ENCODE measurements at regions not wholly inside any gene's neighbourhood (a gene's known extent, or its start where the extent isn't known, plus 50 kb on each side); places are given as distances from the start of the nearest gene placed in this dataset.

DNA sequence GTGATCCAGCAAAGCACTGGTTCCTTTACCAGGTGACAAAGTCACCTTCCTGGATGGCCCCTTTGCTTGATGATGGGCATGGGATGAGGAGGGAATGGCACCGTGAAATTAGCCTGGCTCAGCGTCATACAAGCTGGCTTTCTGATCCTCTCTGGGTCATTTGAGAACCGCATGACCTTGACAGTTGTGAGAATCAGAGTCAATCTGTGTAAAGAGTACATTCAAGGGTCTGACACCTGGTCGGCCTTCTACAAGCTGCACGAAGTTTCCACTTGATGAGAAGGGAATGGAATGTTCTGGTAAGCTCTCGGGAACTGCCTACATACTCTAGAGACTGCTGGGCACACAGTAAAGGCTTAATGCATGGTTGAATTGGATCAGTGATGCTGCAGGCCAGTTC is 319.8 kb upstream of the TLE3 start:
- DNase-seq = no peak

DNA sequence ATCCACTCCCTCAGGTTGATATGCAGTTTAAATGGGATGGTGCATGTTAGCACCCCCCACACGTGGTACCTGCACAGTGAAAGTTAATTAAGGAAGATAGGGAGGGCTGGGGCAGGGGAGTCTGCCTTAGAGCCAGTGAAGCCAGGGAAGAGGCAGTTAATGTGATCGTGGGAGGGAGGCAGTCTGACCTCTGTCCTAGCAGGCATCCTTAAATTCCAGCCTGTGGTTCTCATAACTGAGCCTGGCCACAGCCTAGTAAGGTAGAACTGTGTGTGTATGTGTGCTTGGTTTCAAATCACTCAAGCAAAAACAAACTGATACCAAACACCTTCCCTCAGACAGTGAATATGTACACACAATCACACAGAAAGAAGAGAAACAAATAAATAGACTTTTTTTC is 319.1 kb upstream of the TLE3 start:
- no peak for DNase-seq

DNA sequence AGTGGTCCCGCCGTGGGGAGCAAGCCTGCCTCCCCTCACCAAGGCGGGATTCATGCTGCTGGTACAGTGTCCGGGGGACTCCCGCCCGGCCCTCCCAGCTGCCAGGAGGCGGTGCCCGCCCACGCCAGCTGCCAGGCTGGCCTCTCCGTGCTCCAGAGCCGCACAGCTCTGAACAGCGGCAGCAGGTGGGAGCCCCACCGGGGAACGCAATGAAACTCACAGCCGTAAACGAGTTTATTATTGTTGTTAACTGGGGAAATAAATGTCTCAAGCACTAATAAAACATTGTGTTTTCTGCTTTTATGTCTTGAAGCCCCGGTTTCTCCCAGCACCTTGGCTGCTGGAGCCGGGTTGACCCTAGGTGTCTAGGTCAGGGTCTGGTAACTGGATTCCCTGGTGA is 317.7 kb upstream of the TLE3 start:
- no peak for DNase-seq

DNA sequence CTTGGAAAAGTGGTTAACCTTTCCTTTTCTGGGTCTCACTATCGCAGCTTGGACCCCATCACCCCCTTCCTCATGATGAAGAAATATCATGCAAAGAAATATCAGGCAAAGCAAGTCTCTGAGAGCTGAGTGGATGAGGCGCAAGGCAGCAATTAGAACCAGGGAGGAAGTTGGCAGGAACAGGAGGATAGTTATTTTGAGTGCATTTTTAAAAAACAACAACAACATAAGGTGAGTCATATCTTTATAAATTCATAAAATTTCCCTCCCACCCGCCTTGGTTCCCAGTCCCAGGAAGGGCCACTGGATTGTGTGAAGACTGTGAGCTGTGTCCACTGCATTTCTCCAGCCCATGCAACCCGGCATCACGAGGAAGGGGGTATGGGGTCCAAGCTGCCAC is 316.9 kb upstream of the TLE3 start:
- no peak for DNase-seq

DNA sequence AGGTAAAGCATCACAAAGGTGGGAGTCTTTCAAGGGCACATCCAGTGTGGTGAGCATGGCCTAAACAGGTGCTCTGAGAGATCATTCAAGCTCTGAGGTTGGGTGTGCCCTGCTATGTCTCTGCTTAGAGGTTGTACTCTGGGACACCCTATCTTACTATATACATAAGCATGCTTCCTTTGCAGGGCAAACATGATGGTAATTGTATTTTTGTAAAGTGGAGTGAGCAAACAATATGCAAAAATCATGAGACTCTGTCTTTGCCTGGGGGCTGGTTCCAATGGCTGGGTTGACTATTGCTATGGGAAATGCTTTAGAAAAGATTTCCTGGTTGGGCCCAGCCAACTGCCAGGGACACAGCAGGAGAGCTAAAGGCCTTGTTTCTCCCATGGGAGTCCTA is 315.1 kb upstream of the TLE3 start:
- peak; percentile 97 for DNase-seq

DNA sequence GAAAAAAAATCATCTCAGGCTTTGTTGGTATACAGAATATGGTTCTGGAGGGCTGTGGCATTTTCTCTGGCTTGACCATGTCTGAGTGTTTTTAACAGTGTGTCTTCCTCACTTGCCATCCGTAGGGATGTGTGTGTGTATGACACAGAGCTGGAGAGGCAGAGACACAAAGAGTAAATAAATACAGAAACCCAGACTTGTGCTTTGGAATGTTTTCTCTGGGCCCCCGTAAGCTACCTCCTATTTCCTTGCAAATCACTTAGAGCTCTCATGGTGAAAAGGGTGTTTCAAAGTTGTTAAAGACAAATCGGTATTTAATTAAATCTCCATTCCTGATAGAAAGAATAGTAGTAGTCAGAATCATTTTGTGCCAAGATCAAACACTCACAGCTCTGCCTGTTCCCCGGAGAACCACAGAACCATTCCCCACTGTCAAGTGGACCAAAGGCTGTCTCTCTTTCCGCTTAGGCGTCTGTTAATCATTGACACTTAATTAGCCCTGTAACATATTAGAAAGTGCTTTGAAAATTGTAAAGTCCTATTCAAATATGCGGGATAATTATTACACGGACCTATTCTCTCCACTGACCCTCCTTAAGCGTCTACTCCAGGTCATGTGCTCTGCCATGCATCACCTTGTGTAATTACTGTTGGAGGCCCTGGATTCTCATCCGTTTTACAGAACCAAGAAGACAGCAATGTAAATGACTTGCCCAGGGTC is 313.6 kb upstream of the TLE3 start:
- DNase-seq = no peak

DNA sequence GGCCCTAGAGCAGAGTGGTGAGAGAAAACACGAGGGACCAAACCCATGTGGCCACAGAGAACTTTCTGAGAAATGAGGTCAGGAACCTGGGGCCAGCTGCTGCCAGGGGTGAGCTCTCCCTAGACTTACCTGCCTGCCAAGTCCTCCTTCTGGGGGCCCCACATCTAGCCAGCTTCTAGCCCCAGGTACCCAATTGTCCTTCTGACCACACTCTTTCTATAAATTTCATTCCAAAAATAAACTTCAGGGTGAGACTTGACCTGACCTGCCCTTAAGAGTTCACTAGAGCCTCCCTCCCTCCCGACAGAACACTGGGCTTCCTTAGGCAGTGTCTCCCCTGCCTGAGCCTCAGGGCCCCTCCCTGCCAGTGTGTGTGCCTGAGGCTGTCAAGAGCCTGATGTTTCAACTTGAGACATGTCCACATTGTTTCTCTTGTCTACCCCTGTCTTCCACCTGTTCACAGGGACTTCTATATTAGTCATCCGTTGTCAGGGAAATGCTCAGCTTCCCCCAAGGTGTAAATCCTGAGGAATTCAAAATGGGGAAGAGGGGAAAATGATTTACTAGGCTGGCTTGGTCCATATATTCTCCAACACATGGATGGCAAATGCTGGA is 312.8 kb upstream of the TLE3 start:
- DNase-seq = no peak

DNA sequence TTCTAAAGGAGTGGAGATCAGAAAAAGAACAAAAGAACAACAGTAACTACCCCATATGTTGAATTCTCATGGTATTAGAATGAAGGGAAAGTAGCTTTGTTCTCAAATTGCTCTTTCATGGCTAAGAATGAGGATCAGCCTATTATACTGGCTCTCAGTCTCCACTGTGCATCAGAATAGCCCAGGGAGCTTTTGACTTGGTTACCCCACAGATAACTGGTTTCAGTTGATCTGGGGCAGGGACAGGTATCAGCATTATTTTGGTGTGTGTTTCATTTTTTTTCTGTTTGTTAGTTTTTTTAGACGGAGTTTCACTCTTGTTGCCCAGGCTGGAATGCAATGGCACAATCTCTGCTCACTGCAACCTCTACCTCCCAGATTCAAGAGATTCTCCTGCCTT is 311.7 kb upstream of the TLE3 start:
- no peak for DNase-seq

DNA sequence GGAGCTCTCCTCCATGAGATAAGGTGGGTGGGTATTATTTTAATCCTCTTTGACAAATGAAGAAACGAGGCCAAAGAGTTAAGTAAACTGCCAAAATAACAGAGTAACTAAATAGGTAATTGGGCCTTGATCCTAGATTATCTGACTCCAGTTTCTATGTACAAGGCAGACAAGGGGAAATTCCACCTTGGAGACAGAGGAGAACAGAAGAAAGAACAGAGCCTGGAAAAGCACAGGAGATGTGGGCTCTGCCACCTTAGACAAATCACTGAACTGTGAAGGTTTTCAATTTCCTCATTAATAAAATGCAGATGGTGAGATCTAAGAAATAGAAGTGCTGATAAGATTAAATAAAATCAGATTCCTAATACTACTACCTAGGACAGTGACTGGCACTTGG is 310.2 kb upstream of the TLE3 start:
- DNase-seq = no peak

DNA sequence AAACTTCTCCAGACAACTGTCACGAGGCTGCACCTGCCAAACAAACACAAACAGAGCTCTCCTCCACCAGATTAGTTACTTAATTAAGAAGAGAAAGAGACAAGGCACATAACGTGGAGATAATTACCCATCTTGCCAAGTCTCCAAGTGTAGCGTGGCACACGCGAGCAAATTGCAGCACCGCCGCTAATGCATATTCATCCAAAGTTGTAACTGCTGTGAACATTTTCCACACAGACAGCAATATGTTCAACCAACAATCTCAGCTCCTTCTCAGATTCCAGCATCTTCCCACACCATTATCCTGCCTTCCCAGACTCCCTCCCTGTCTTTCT is 309.6 kb upstream of the TLE3 start:
- DNase-seq = no peak

DNA sequence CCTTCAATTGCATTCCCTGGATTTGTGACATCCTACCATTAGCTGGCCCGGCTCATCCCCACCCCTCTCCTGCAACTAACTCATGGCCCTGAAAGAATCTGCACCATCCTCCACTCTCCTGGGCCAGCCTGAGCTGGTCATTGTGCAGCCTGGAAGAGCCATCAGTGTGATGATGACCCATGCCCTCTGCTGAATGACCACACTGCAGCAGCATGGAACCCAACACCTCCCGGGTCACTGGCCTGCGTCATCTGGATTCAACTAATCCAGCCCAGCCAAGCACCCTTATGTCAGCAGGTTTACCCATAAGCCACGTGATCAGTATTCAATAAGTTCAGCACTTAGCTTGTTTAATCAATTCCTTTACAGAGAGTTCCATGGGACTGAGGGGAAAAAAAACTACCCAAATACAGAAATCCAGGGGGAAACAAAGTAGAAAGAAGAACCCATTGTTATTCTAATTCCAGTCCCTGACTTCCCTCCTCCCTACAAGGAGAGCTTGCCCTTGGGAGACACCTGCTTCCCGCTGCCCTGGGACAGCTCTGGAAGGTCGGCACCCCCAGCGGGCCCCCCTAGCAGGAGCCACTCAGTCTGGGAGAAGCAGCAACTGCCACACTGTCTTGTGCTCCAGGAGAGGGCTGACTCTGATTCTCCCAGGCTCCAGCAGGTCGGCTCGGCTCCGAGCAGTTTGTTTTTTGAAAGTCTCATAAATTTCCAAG is 309.1 kb upstream of the TLE3 start:
- no peak for DNase-seq

DNA sequence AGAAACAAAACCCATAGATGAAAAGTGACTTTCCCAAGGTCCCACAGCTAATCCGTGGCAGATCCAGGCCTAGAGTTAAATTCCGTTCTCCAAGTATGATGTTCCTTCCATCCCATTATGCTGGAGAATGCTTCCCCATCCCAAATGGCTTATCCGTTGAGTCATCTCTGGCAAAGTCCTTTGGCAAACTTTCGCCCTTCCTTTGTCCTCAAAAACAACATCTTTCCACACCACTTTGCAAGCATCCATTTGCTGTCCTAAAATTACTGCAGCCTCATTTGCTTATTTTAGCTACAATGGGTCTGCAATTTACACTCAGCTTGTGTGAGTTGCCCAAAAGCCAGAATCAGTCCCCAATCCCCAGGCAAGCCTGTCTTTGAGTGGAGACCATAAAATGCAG is 304.0 kb upstream of the TLE3 start:
- no peak for DNase-seq

DNA sequence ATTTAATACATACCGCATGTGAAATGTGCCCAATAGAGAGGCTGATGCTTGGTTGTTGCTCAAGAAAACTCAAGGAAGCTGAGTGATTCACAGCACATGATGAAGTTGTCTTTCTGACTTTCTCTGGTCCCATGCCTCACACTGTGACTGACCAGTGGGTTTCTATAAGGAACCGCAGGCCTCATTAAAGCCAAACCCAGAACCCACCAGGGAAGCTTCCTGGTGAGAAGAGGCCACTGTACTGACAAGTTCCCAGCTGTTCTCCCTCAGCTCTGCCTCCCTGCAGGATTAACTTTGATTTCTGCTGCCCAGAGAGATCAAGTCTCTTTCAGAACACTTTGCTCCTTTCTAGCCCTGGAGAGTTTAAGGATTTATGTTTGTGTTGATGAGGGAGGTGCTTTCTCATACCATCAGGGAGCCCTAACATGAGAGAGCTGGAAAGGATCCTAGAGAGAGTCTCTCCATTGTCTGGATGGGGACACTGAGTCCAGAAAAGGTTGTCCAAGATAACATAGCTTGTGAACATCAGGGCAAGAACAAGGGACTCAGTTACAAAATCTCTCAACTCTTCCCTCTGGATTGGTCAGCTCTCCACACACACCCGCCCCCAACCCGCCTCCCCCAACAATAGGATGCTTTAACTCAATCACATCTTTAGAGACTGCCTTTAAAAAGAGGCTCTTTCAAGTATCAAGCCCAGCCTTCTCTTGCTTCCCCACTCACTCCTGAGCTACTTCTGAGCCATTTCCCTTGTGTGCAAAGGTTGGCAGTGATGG is 303.2 kb upstream of the TLE3 start:
- no peak for DNase-seq

DNA sequence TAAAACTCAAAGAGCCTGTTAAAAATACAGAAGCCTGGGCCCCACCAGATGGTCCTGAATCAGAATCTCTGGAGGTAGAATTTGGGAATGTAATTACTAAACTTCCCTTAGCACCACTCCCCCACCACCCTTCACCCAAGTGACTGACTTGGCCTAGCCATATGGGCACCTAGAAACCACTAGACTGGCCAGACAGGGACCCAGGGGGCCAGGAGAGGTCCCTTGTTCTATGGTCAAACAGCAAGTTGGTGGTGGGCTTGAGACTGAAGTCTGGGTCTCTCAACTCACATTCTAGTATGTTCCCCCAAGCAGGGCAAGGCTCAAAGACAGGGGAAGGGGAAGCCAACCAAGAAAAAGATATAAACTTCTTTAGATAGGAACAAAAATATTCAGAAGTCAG is 301.5 kb upstream of the TLE3 start:
- no peak for DNase-seq

DNA sequence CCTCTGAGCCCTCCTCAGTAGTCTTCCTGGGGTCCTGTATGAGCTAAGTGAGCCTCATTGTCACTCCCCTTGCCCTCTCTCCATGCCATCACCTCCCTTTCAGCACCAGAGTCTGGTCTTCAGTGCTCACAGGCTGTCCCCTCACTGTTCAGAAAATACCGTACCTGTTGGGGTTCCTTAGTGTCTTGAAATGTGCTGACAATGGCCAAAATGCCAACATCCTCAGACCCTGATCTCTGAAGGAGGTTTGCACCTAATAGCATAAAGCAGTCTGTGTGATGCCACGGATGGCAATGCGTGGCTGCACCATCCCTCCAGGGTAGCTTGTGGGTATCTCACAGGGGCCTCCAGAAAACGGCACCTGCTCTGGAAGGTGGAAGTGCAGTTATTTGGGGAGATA is 301.0 kb upstream of the TLE3 start:
- no peak for DNase-seq

DNA sequence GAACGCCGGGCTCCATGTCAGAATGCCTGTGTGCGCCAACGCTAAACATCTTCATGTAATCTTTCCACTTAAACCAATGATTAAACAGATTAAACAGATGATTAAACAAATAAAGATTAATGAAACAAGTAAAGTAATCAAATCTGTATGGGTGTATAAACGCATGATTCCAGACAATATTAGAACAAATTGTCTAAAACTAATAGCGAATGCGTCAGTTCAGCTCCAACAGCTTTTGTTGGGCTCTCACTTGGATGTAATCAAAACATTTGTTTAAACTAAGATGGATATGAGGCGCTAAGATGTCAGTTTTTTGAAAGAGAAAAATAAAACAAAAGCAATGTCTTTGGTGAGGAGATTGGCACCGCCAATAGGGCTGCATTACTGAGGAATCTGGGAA is 299.1 kb upstream of the TLE3 start:
- no peak for DNase-seq

DNA sequence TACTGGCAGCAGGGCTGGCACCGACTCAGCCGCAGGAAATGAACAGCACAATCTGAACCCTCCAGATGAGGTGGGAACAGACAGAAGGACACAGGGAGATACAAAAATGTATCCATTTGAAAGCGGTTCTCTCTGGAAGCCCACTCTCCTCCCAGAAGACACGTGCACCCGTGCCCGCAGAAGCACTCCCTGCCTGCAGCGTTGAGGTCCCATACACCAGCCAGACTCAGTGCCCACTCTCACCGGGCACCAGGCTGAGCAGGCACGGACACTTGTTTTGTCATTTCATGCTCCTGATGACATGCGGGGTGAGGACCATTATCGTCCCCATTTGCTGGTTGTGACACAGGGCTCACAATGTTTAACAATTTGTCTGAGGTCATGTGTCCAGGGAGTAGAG is 297.4 kb upstream of the TLE3 start:
- no peak for DNase-seq

DNA sequence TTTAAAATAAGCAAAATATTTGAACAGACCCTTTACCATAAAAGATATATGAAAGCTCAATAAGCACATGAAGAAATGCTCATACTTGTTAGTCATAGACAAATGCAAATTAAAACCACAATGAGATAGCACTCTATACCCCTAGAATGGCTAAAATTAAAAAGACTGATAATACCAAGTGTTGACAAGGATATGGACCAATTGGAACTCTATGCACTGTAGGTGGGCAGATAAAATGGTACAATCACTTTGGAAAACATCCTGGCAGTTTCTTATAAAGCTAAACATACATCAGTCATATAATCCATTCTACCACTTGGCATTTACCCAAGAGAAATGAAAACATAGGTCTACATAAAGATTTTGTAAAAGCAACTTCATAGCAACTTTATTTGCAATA is 293.0 kb upstream of the TLE3 start:
- DNase-seq = no peak

DNA sequence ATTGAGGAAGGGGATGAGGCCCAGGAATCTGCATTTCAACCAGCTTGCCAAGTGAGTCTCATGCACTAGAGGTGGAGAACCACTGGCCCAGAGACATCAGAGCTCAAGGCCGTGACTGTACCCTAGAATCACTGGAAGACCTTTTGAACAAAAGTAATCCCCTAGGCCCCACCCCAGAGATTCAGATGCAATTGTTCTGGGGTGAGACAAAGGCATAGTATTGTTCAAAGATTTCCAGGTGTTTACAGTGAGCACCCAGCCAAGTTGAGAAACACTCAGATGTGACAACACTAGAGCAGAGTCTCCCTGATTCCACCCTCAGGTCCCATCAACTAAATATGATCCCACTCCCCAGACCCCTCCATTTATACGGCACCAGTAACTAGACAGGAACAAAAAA is 290.3 kb upstream of the TLE3 start:
- DNase-seq = no peak

DNA sequence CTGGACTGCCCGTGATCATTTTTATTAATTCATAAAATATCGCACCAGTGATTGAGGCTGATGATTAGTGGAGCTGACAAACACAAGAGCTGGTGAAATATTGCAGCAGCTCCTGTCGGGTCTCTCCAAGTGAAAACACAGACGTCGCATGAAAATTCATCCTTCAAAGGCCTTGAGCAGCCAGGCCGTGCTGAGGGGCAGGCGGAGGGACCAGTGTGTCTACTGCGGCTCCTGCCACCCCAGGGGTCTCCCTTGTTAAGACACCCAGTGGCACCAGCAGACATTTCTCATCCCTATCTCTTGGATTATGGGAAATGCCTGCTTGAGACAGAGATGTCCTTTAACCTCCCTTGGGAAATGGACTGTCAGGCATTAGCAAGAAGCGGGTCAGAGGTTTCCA is 289.4 kb upstream of the TLE3 start:
- DNase-seq = no peak

DNA sequence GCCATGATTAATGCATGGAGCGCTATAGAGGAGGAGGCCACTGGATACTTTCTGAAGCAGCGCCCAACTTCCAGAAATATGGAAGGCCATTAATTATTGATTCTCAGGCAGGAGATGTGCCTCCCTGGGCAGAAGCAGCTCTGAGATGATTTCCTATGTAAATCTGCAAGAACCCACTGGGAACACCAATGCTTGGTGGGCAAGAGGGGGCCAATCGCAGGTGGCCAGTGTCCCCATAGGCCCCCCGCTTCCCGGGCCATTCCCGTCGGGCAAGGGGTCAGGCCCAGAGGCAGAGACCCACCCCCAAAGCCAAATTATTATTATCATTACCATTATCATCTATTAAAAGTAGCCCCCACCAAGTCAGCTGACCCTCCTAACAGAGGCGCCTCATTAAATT is 288.0 kb upstream of the TLE3 start:
- DNase-seq = no peak

DNA sequence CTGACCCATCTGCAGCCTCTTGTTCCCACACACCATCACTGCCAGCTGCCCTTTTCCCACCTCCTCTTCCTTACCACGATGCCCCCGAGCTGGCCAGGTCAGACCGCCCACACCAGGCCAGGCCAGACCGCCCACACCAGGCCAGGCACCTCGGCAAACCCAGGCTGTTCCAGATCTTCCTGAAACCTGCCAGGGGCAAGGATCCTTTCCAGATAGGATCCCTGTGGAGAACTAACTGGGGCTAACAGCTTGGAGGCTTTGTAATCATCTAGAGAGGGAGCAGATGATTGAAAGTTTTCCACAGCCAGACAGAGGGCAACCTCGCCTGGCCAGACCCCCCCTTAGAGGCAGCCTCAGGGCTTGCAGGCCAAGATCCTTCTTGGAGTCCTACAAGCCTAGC is 287.3 kb upstream of the TLE3 start:
- DNase-seq = no peak

DNA sequence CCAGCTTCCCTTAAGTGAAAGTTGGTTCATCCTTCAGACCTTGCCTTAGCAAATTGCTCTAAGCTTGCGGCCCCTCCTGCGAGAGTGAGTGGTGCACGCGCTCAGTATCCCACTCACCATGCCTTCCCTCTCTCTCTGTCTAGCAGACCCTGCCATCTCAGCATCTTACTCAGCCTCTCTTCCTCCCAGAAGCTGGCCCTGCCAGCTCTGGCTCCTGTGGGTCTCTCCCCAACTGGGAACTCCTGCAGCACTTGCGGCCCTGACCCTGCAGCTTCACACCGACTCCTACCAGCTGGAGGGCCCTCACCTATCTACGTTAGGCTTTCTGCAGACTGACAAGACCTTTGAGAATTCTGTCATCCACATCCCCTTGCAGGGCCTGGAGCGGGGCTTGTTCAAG is 286.1 kb upstream of the TLE3 start:
- DNase-seq = no peak
